Natural killer cell (primary cell): ENCODE measurements at regions not wholly inside any gene's neighbourhood (a gene's known extent, or its start where the extent isn't known, plus 50 kb on each side); places are given as distances from the start of the nearest gene placed in this dataset.
"Not testable (repeated sequence)": the region's sequence is repeated elsewhere in the genome, so short reads cannot be mapped to it uniquely, and the experiment has no call there.

ENCODE experiments used
- ATAC-seq, 3 donors: fragments of 150-1000 bp in 2 of 3; fragments of 200-7000 bp in 1 of 3; cut with Tn5 transposase; 1 replicate in 1 of 3; 2 replicates in 2 of 3; pipeline ENCODE4 v1.10.0; 2021; ENCODE audit warnings: mild to moderate bottlenecking in 2 of 3, moderate library complexity in 2 of 3
- DNase-seq, 2 donors: peaks; one replicate each; pipeline versions ENCODE4 v3.0.0 to v3.0.0-alpha.2; 2013 to 2021; ENCODE audit warnings: mixed read lengths in 1 of 2
- H3K27ac ChIP-seq: one replicate; pipeline ENCODE4 v1.5.1; 2013; ENCODE audit warnings: mild to moderate bottlenecking, low read length
- H3K27me3 ChIP-seq: one replicate; pipeline ENCODE4 v1.6.1; 2013; ENCODE audit warnings: low read length; ENCODE audit not compliant: control insufficient read depth, insufficient read depth
- H3K36me3 ChIP-seq: one replicate; pipeline ENCODE4 v1.6.1; 2013; ENCODE audit warnings: low read length; ENCODE audit not compliant: control insufficient read depth, insufficient read depth
- H3K4me1 ChIP-seq: one replicate; pipeline ENCODE4 v1.6.1; 2013; ENCODE audit warnings: low read length; ENCODE audit not compliant: control insufficient read depth, insufficient read depth
- H3K4me3 ChIP-seq: one replicate; pipeline ENCODE4 v1.5.1; 2013; ENCODE audit warnings: low read length
- H3K9me3 ChIP-seq: one replicate; pipeline ENCODE4 v1.6.1; 2013; ENCODE audit warnings: low read length; ENCODE audit not compliant: control insufficient read depth, insufficient read depth
- H3K27ac Mint-ChIP-seq, 2 donors: one replicate each; pipeline ENCODE4 v1.8.0; 2022; ENCODE audit warnings: mild to moderate bottlenecking in 2 of 2, mixed read lengths in 2 of 2, moderate library complexity in 1 of 2
- H3K27me3 Mint-ChIP-seq, 2 donors: one replicate each; pipeline ENCODE4 v1.8.0; 2022; ENCODE audit warnings: low read depth in 2 of 2, mixed read lengths in 2 of 2
- H3K36me3 Mint-ChIP-seq: one replicate; pipeline ENCODE4 v1.8.0; 2022; ENCODE audit warnings: mixed read lengths
- H3K4me1 Mint-ChIP-seq, 2 donors: one replicate each; pipeline ENCODE4 v1.8.0; 2022; ENCODE audit warnings: mixed read lengths in 2 of 2
- H3K4me3 Mint-ChIP-seq: one replicate; pipeline ENCODE4 v1.8.0; 2022; ENCODE audit warnings: mild to moderate bottlenecking, moderate library complexity, mixed read lengths
- H3K9me3 Mint-ChIP-seq, 2 donors: one replicate each; pipeline ENCODE4 v1.8.0; 2022; ENCODE audit warnings: mixed read lengths in 2 of 2
- WGBS: methylation state at CpG from one replicate; pipeline ENCODE4 v1.1.7; 2013; ENCODE audit warnings: missing lambda C conversion rate; ENCODE audit not compliant: insufficient coverage; 5-methylcytosine and 5-hydroxymethylcytosine counted together
- intact Hi-C: fragments of 100-400 bp; cut with micrococcal nuclease; formaldehyde crosslinking; loops from one replicate; pipeline ENCODE4 v1.14.2; 2022
- TF ChIP-seq, protein P1 (sequence below): fragments of 200-600 bp; IDR thresholded peaks from one replicate; pipeline ENCODE4 v1.8.0; 2022; ENCODE audit warnings: antibody characterized with exemption

DNA sequence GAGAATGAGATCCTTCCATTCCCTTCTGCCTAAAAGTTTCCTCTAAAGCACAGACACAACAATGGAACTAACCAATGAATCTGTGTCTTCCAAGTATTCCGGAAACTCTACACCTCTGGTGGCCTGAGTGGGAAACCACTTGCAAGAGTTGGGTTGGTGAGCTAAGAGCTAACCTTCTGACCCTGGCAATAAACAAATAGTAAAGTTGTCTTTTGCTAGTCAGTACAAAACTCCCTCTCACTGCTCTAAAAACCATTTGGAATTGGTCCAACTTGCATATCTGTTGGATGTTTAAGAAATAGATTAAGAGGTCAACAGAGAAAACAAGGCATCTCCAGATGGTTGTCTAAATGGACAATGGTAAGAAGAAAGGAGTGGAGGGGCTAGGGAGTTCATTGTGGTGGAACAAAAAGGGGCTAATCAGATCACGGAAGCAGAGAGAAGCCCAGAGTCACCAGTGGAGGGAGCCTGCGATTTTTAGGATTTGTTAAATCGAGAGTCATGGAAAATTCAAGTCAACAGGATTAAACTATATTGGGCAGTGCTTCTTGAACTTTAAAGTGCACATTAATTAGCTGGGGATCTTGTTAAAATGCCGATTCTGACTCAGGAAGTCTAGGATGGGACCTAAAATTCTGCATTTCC is 192.3 kb downstream of the EVX1 start:
- intact Hi-C loops, result no loop called here
- DNase-seq (no peak), ATAC-seq (no peak)
- 87% methylated on average over 5 of the region's 5 CpGs for WGBS
- no peaks in the 10 kb centered on the region for H3K9me3 Mint-ChIP-seq
- no peaks in the 10 kb centered on the region for H3K36me3 ChIP-seq
- H3K27ac Mint-ChIP-seq, result no peak overlapping the region
- H3K36me3 Mint-ChIP-seq, result no peaks in the 10 kb centered on the region
- no peak overlapping the region for H3K27ac ChIP-seq
- no peaks in the 10 kb centered on the region for H3K4me1 ChIP-seq
- no peaks in the 10 kb centered on the region for H3K4me1 Mint-ChIP-seq
- no peak overlapping the region for H3K4me3 Mint-ChIP-seq
- H3K4me3 ChIP-seq, result no peak overlapping the region
- H3K9me3 ChIP-seq, result no peaks in the 10 kb centered on the region
- TF ChIP-seq, protein P1, sequence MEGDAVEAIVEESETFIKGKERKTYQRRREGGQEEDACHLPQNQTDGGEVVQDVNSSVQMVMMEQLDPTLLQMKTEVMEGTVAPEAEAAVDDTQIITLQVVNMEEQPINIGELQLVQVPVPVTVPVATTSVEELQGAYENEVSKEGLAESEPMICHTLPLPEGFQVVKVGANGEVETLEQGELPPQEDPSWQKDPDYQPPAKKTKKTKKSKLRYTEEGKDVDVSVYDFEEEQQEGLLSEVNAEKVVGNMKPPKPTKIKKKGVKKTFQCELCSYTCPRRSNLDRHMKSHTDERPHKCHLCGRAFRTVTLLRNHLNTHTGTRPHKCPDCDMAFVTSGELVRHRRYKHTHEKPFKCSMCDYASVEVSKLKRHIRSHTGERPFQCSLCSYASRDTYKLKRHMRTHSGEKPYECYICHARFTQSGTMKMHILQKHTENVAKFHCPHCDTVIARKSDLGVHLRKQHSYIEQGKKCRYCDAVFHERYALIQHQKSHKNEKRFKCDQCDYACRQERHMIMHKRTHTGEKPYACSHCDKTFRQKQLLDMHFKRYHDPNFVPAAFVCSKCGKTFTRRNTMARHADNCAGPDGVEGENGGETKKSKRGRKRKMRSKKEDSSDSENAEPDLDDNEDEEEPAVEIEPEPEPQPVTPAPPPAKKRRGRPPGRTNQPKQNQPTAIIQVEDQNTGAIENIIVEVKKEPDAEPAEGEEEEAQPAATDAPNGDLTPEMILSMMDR, result no peak
- H3K27me3 ChIP-seq, result no peaks in the 10 kb centered on the region
- H3K27me3 Mint-ChIP-seq, result peaks cover 18 to 38% of the 10 kb centered on the region in 2 donors

DNA sequence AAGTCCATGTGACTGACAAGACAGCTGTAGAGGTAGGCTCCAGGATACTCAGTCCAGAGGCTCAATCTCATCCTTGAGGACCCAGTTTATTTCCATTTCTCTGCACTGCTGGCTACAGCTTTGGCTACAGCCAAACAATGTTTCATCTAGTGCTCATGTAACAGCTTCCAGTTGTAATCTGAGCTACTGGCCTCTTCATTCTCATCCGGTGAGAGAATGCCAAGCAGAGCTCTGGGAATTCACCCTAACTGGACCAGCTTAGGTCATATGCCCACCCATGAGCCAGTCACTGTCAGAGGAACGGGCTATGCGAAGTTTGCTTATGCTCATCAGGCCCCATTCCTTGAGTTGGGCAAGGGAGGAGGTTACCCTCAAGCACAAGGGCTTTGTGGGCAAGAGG is 192.9 kb downstream of the EVX1 start:
- Histone ChIP-seq H3K27ac (no peak overlapping the region), H3K27me3 (no peaks in the 10 kb centered on the region), H3K9me3 (no peaks in the 10 kb centered on the region), H3K36me3 (no peaks in the 10 kb centered on the region), H3K4me3 (no peak overlapping the region), H3K4me1 (no peaks in the 10 kb centered on the region)
- no peak for ATAC-seq
- Mint-ChIP-seq H3K27me3 (peaks cover 18 to 41% of the 10 kb centered on the region in 2 donors), H3K27ac (no peak overlapping the region), H3K4me3 (no peak overlapping the region), H3K4me1 (no peaks in the 10 kb centered on the region), H3K9me3 (no peaks in the 10 kb centered on the region), H3K36me3 (no peaks in the 10 kb centered on the region)
- intact Hi-C loops, result no loop called here
- no peak for DNase-seq
- TF ChIP-seq, protein P1, result no peak
- 63% methylated on average over 3 of the region's 3 CpGs for WGBS

DNA sequence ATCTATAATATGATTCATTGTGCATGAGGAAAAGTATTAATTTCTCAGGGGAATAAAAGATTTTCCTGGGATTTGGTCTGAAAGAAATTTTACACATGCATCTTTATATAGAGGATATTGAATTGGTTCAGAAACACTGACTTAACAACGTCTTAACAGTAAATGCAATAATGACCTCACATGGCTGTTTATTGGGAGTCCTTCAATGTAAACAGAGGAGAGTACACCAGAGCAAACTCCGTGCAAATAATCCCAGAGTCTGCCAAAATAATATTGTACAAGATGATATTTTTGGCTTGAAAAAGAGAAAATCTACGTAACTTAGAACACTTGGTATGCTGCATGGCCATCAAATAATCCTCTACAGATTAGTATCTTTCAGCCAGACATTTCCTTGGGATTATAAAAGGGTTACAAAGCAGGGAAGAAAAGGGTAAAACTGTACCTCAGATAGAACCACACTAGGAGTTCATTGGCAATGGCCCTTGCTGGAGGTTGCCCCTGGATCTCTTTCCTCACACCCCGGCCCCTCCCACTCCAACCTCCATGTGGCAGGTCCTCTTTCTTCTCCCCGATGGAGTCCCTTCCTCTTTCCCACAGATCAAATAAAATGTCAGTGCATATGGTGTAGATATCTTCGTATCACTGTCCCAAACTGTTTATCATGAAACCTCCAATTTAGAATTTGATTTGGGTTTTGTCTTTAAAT is 196.4 kb downstream of the EVX1 start:
- ATAC-seq (no peak), DNase-seq (no peak)
- no peaks in the 10 kb centered on the region for H3K4me1 Mint-ChIP-seq
- no peaks in the 10 kb centered on the region for H3K9me3 Mint-ChIP-seq
- TF ChIP-seq, protein P1, result no peak
- no peaks in the 10 kb centered on the region for H3K4me1 ChIP-seq
- no peak overlapping the region for H3K27ac Mint-ChIP-seq
- peaks cover 18 to 47% of the 10 kb centered on the region in 2 donors for H3K27me3 Mint-ChIP-seq
- intact Hi-C loops, result no loop called here
- no peak overlapping the region for H3K4me3 ChIP-seq
- WGBS, result 83% methylated on average over 3 of the region's 6 CpGs
- H3K9me3 ChIP-seq, result no peaks in the 10 kb centered on the region
- no peak overlapping the region for H3K4me3 Mint-ChIP-seq
- no peaks in the 10 kb centered on the region for H3K27me3 ChIP-seq
- H3K36me3 ChIP-seq, result no peaks in the 10 kb centered on the region
- no peaks in the 10 kb centered on the region for H3K36me3 Mint-ChIP-seq
- H3K27ac ChIP-seq, result no peak overlapping the region

DNA sequence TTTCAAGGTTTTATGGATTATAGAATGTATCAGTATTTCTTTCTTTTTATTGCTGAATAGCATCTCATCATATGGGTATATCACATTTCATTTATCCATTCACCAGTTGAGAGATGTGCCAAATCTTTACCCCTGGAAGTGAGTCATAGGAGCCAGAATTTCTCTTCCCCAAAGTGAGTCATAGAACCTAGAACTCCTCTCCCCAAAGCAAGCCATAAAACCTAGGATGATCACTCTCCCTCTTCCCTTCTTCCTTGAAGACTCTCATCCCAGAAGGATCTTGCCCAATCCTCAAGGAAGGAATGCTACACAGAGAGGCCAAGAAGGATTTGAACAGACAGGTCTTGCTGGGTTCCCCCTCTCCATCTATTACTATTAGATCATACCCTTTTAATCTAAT is 199.9 kb downstream of the EVX1 start:
- Histone ChIP-seq H3K4me1 (no peaks in the 10 kb centered on the region), H3K27me3 (peaks cover 2% of the 10 kb centered on the region), H3K4me3 (no peak overlapping the region), H3K36me3 (no peaks in the 10 kb centered on the region), H3K27ac (no peak overlapping the region), H3K9me3 (no peaks in the 10 kb centered on the region)
- no peak overlapping the region for H3K27ac Mint-ChIP-seq
- H3K9me3 Mint-ChIP-seq, result no peaks in the 10 kb centered on the region
- DNase-seq (no peak), ATAC-seq (no peak)
- no peak overlapping the region for H3K4me3 Mint-ChIP-seq
- no peaks in the 10 kb centered on the region for H3K36me3 Mint-ChIP-seq
- TF ChIP-seq, protein P1, result no peak
- intact Hi-C loops, result no loop called here
- peaks cover 23 to 46% of the 10 kb centered on the region in 2 donors for H3K27me3 Mint-ChIP-seq
- no peaks in the 10 kb centered on the region for H3K4me1 Mint-ChIP-seq

DNA sequence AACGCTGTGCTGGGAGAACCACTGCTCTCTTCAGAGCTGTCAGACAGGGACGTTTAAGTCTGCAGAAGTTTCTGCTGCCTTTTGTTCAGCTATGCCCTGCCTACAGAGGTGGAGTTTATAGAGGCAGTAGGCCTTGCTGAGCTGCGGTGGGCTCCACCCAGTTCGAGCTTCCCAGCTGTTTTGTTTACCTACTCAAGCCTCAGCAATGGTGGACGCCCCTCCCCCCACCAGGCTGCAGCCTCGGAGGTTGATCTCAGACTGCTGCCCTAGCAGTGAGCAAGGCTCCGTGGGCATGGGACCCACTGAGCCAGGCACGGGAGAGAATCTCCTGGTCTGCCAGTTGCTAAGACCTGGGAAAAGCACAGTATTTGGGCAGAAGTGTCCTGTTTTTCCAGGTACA is 206.4 kb downstream of the EVX1 start:
- ATAC-seq, H3K9me3 Mint-ChIP-seq, DNase-seq, H3K36me3 ChIP-seq, H3K4me3 ChIP-seq, H3K4me1 ChIP-seq, intact Hi-C loops, H3K27me3 ChIP-seq, H3K4me3 Mint-ChIP-seq, H3K27ac Mint-ChIP-seq, H3K27ac ChIP-seq, H3K4me1 Mint-ChIP-seq, H3K36me3 Mint-ChIP-seq, H3K9me3 ChIP-seq: not testable (repeated sequence)
- 80% methylated on average over 8 of the region's 8 CpGs for WGBS
- peaks cover 23 to 37% of the 10 kb centered on the region in 2 donors for H3K27me3 Mint-ChIP-seq
